Mammary epithelial cell (primary cell): ENCODE measurements at regions not wholly inside any gene's neighbourhood (a gene's known extent, or its start where the extent isn't known, plus 50 kb on each side); places are given as distances from the start of the nearest gene placed in this dataset.

ENCODE experiments used
- CTCF ChIP-seq, 2 donors: IDR thresholded peaks in 1 of 2; conservative IDR thresholded peaks in 1 of 2; 2 replicates each; pipeline ENCODE4 v1.5.1; 2011 to 2012; ENCODE audit warnings: inconsistent platforms in 2 of 2, low read length in 2 of 2, mild to moderate bottlenecking in 2 of 2, control low read depth in 1 of 2, low read depth in 1 of 2; ENCODE audit not compliant: insufficient read depth in 1 of 2; ENCODE audit errors: extremely low read depth in 1 of 2
- EZH2 ChIP-seq: IDR thresholded peaks from 2 replicates; pipeline ENCODE4 v1.6.1; 2012; ENCODE audit warnings: low read length, inconsistent platforms, borderline replicate concordance

- TF ChIP-seq CTCF (conservative IDR thresholded peaks at IDR 0.05 in 1 of 2, IDR thresholded peaks at IDR 0.05 in 1 of 2; ENCODE audit: extremely low read depth in 1 of 2, insufficient read depth in 1 of 2, low read depth in 1 of 2, low read length in 2 of 2) = no peak
- TF ChIP-seq EZH2 = no peak
These were observed 58.8 kb upstream of the MAMDC2 start for GRCh38 chr9:69984831-69985230.
